CD8-positive, alpha-beta memory T cell (primary cell): ENCODE measurements at regions not wholly inside any gene's neighbourhood (a gene's known extent, or its start where the extent isn't known, plus 50 kb on each side); places are given as distances from the start of the nearest gene placed in this dataset.
A peak's percentile ranks its signal among the peaks of the same experiment; 100 is the strongest.

ENCODE experiments used
- CTCF ChIA-PET: fragments of 350-600 bp; sonication (Branson Sonifier 250); formaldehyde crosslinking; loops from one replicate; lab custom pipeline; 2021; ENCODE audit warnings: antibody characterized with exemption; lab: Charles Lee
- POLR2A ChIA-PET: fragments of 350-600 bp; sonication (Branson Sonifier 250); formaldehyde crosslinking; loops from one replicate; lab custom pipeline; 2021; ENCODE audit warnings: antibody characterized with exemption; lab: Charles Lee
- DNase-seq, 5 donors: peaks; one replicate each; pipeline versions ENCODE4 v3.0.0 to v3.0.0-alpha.2; 2020 to 2022; ENCODE audit warnings: mixed read lengths in 1 of 5
- H3K27ac ChIP-seq: one replicate; pipeline ENCODE4 v1.7.0; 2013; ENCODE audit warnings: low read depth, mild to moderate bottlenecking, low read length, moderate library complexity
- H3K27me3 ChIP-seq: 2 replicates; pipeline ENCODE4 v1.7.0; 2013; ENCODE audit warnings: low read length, mild to moderate bottlenecking; ENCODE audit not compliant: insufficient read depth, poor library complexity, severe bottlenecking
- H3K36me3 ChIP-seq: 2 replicates; pipeline ENCODE4 v1.7.0; 2013; ENCODE audit warnings: mild to moderate bottlenecking, low read length, moderate library complexity; ENCODE audit not compliant: insufficient read depth
- H3K4me1 ChIP-seq: 2 replicates; pipeline ENCODE4 v1.7.0; 2013; ENCODE audit warnings: mild to moderate bottlenecking, low read length, moderate library complexity; ENCODE audit not compliant: insufficient read depth
- H3K4me3 ChIP-seq: 2 replicates; pipeline ENCODE4 v1.7.0; 2013; ENCODE audit warnings: mild to moderate bottlenecking, low read length
- H3K9me3 ChIP-seq: 2 replicates; pipeline ENCODE4 v1.7.0; 2013; ENCODE audit warnings: mild to moderate bottlenecking, low read length
- H3K27ac Mint-ChIP-seq, 8 donors: one replicate each; pipeline ENCODE4 v1.8.0; 2020 to 2021; ENCODE audit warnings: mixed read lengths in 8 of 8, mild to moderate bottlenecking in 6 of 8, inconsistent platforms in 3 of 8, moderate library complexity in 3 of 8
- H3K27me3 Mint-ChIP-seq, 2 donors: one replicate each; pipeline ENCODE4 v1.8.0; 2020 to 2021; ENCODE audit warnings: mixed read lengths in 2 of 2, mild to moderate bottlenecking in 1 of 2, moderate library complexity in 1 of 2
- H3K36me3 Mint-ChIP-seq, 3 donors: one replicate each; pipeline ENCODE4 v1.8.0; 2020 to 2021; ENCODE audit warnings: mixed read lengths in 3 of 3, inconsistent platforms in 1 of 3, mild to moderate bottlenecking in 1 of 3
- H3K4me1 Mint-ChIP-seq, 3 donors: one replicate each; pipeline ENCODE4 v1.8.0; 2020 to 2021; ENCODE audit warnings: mixed read lengths in 3 of 3, inconsistent platforms in 1 of 3, mild to moderate bottlenecking in 1 of 3
- H3K4me3 Mint-ChIP-seq, 7 donors: one replicate each; pipeline ENCODE4 v1.8.0; 2020 to 2021; ENCODE audit warnings: mixed read lengths in 7 of 7, mild to moderate bottlenecking in 6 of 7, moderate library complexity in 4 of 7, inconsistent platforms in 2 of 7
- H3K9me3 Mint-ChIP-seq, 5 donors: one replicate each; pipeline ENCODE4 v1.8.0; 2020 to 2022; ENCODE audit warnings: mixed read lengths in 5 of 5, mild to moderate bottlenecking in 3 of 5, moderate library complexity in 2 of 5, inconsistent platforms in 1 of 5

DNA sequence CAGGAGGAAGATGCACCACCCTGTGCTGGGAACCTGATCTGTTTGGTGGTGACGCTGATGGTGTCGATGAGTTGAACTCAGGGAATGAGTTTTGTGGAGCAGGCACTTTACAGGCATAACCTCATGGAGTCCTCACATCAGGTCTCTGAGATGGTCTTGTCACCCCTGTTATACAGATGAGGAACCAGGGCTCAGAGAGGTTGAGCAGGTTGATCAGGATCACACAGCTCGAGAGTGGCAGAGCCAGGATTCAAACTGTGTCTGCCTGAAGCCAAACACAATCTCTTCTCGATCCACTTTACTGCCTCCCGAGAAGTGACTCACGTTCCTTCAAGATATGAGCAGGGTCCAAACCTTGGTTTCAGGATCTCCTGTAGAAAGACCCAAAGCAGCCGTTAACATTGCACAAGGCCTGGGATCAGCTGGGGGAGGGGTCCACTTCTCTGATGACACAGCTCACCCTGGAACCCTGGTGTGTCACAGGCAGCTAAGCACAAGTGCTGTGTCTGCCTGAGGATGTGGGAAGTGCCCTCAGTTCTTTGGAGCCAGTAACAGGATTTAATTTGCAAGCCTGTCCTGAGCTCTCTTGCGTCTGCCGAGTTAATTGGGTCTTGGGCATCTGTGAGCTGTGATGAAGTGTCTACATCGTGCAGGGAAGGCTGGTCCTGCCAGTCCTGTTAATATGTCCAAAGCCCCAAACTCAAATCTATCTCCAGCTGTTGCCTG, 65.4 kb upstream of the STUM start:
- peaks cover 24 to 47% of the 10 kb centered on the region in 2 donors for H3K27me3 Mint-ChIP-seq
- Histone ChIP-seq H3K27me3 (peaks cover 6% of the 10 kb centered on the region), H3K36me3 (no peaks in the 10 kb centered on the region), H3K27ac (no peak overlapping the region), H3K9me3 (no peaks in the 10 kb centered on the region), H3K4me1 (peaks cover 10% of the 10 kb centered on the region), H3K4me3 (no peak overlapping the region)
- no peaks in the 10 kb centered on the region for H3K9me3 Mint-ChIP-seq
- ChIA-PET CTCF (interaction anchor here (0.6 kb wide), 1 partner anchor 59 kb away, joined by 3 read pairs; no protein-coding TSS in a partner anchor), POLR2A (no interaction called here)
- H3K27ac Mint-ChIP-seq, result no peak overlapping the region
- peaks cover 8 to 17% (median 13%) of the 10 kb centered on the region in 3 donors for H3K4me1 Mint-ChIP-seq
- no peak for DNase-seq
- no peak overlapping the region for H3K4me3 Mint-ChIP-seq
- H3K36me3 Mint-ChIP-seq, result no peaks in the 10 kb centered on the region

DNA sequence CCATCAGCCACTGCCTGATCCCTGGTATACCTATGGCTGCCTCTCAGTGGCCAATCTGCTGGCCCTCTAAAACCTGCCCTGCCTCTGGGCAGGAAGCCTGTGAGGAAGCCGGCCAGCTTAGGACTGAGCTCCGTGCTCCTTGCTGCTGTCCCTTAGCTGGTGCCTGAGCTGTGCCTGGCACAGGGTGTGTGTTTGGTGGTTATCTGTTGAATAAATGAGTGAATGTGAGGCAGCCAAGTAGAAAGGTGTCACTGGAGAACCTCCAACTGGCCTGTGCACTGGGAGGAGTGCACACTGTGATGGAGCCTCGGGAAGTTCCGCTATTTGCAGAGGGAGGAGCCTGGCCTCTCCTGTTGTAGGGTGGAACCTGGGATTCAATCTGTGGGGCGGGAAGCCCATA, 63.4 kb upstream of the STUM start:
- Histone ChIP-seq H3K4me1 (peaks cover 10% of the 10 kb centered on the region), H3K36me3 (no peaks in the 10 kb centered on the region), H3K4me3 (no peak overlapping the region), H3K27me3 (peaks cover 6% of the 10 kb centered on the region), H3K27ac (no peak overlapping the region), H3K9me3 (no peaks in the 10 kb centered on the region)
- POLR2A ChIA-PET, result no interaction called here
- H3K27ac Mint-ChIP-seq, result no peak overlapping the region
- CTCF ChIA-PET, result no interaction called here
- peaks cover 26 to 61% of the 10 kb centered on the region in 2 donors for H3K27me3 Mint-ChIP-seq
- no peaks in the 10 kb centered on the region for H3K9me3 Mint-ChIP-seq
- no peak overlapping the region for H3K4me3 Mint-ChIP-seq
- H3K36me3 Mint-ChIP-seq, result no peaks in the 10 kb centered on the region
- peaks cover 8 to 17% (median 13%) of the 10 kb centered on the region in 3 donors for H3K4me1 Mint-ChIP-seq
- no peak for DNase-seq

DNA sequence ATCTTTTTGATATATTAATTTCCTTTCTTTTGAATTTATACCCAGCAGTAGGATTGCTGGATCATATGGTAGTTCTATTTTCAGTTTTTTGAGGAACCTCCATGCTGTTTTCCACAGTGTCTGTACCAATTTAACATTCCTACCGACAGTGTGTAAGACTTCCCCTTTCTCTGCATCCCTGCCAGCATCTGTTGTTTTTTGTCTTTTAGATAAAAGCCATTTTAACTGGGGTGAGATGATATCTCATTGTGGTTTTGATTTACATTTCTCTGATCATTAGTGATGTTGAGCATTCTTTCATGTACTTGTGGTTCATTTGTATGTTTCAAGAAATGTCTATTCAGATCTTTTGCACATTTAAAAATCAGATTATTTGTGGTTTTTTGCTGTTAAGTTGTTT, 62.4 kb upstream of the STUM start:
- POLR2A ChIA-PET, result no interaction called here
- H3K4me1 Mint-ChIP-seq, result peaks cover 8 to 17% (median 13%) of the 10 kb centered on the region in 3 donors
- H3K36me3 Mint-ChIP-seq, result no peaks in the 10 kb centered on the region
- Histone ChIP-seq H3K36me3 (no peaks in the 10 kb centered on the region), H3K9me3 (no peaks in the 10 kb centered on the region), H3K4me1 (peaks cover 10% of the 10 kb centered on the region), H3K27ac (no peak overlapping the region), H3K4me3 (no peak overlapping the region), H3K27me3 (peaks cover 6% of the 10 kb centered on the region)
- no peak overlapping the region for H3K27ac Mint-ChIP-seq
- CTCF ChIA-PET, result no interaction called here
- DNase-seq, result peak in 2 of 5 donors; percentile 8 to 40
- H3K9me3 Mint-ChIP-seq, result no peaks in the 10 kb centered on the region
- no peak overlapping the region for H3K4me3 Mint-ChIP-seq
- H3K27me3 Mint-ChIP-seq, result peaks cover 26 to 66% of the 10 kb centered on the region in 2 donors

DNA sequence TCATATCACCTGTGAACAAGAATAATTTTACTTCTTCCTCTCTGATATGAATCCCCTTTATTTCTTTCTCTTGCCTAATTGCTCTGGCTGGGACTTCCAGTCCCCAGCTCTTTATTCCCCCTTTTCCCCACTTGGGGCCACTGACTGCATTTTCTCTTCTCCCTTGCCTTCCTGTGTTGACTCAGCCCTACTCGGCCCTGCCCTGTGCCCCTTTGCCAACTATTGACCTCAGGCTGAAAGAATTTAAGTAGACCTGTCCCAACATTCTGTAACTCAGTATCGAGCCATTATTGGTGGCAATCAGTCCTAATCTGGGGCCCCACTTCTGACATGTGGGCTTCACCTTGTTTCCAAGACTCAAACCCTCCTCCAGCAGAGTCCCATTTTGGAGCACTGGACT, 60.6 kb upstream of the STUM start:
- Histone ChIP-seq H3K36me3 (no peaks in the 10 kb centered on the region), H3K27ac (no peak overlapping the region), H3K9me3 (no peaks in the 10 kb centered on the region), H3K4me1 (peaks cover 10% of the 10 kb centered on the region), H3K4me3 (no peak overlapping the region), H3K27me3 (peaks cover 6% of the 10 kb centered on the region)
- POLR2A ChIA-PET, result no interaction called here
- no peak for DNase-seq
- CTCF ChIA-PET, result no interaction called here
- Mint-ChIP-seq H3K36me3 (no peaks in the 10 kb centered on the region), H3K27ac (no peak overlapping the region), H3K4me1 (peaks cover 8 to 17% (median 13%) of the 10 kb centered on the region in 3 donors), H3K4me3 (no peak overlapping the region), H3K27me3 (peaks cover 19 to 51% of the 10 kb centered on the region in 2 donors), H3K9me3 (no peaks in the 10 kb centered on the region)

DNA sequence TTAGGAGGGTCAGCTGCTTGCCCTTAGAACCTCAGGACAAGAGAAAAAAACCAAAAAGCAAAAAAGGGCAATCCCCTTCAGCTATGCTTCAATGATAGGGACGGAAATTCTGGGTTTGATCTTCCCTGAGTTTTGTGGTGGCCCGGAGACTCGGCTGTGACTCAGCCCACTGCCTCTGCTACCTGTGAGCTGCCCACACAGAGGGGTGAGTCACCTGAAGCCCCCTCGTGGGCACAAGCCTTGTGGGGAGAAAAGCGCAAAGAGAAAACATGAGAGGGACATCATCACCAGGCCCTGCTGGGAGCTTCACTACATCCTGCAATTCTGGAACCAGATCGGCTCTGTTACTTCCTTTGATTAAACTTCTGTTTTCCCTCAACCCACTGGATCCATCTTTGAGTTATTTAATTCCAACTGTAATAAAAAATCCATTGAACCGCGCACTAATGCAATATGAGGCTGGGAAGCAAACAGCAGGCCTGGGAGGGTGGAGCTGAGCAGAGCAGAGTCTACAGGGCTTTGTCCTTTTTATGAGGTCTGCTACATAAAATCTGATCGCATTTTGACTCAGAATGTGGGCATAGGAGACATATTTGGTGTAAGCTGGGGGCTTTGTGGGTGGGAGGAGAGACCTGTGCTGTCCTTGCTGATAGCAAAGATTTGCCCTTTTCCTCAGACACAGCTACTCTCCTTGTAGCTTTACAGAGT, 58.7 kb upstream of the STUM start:
- H3K27ac Mint-ChIP-seq, result peak overlapping the region in 2 of 8 donors; percentile 52 to 70
- POLR2A ChIA-PET, result no interaction called here

DNA sequence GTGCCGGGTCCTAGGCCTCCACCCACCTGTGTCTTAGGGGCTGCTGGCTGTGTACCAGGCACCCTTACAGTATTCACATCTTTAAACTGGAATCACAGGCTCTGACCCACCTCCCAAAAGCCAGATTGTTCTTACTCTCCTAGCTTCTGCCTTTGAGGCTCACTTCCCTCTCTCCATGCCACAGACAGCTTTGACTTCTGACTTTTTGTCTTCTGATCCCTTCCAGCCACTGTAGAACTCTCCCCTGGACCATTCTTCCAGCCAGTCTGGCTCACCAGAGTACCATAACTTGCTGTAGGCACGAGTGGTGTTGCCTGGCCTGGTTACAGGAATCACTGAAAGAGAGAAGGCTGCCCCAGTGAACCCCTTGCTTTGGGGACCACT, 58.1 kb upstream of the STUM start:
- Histone ChIP-seq H3K27me3 (no peaks in the 10 kb centered on the region), H3K4me1 (peaks cover 10% of the 10 kb centered on the region), H3K36me3 (no peaks in the 10 kb centered on the region), H3K4me3 (no peak overlapping the region), H3K9me3 (no peaks in the 10 kb centered on the region), H3K27ac (no peak overlapping the region)
- H3K27me3 Mint-ChIP-seq, result peaks cover 7 to 34% of the 10 kb centered on the region in 2 donors
- H3K36me3 Mint-ChIP-seq, result no peaks in the 10 kb centered on the region
- ChIA-PET POLR2A (no interaction called here), CTCF (interaction anchor here (0.9 to 1.4 kb wide), 3 partner anchors 18 to 118 kb away, joined by 3 to 4 read pairs (median 3); no protein-coding TSS in a partner anchor)
- peak overlapping the region in 1 of 8 donors; percentile 52 for H3K27ac Mint-ChIP-seq
- H3K4me1 Mint-ChIP-seq, result peaks cover 8 to 17% (median 13%) of the 10 kb centered on the region in 3 donors
- no peak for DNase-seq
- no peaks in the 10 kb centered on the region for H3K9me3 Mint-ChIP-seq
- no peak overlapping the region for H3K4me3 Mint-ChIP-seq

More for the DNA sequence above, 58.7 kb upstream of the STUM start:
- Mint-ChIP-seq H3K4me1 (peaks cover 8 to 17% (median 13%) of the 10 kb centered on the region in 3 donors), H3K4me3 (no peak overlapping the region), H3K36me3 (no peaks in the 10 kb centered on the region), H3K9me3 (no peaks in the 10 kb centered on the region), H3K27me3 (peaks cover 10 to 36% of the 10 kb centered on the region in 2 donors)
- Histone ChIP-seq H3K27ac (no peak overlapping the region), H3K4me3 (no peak overlapping the region), H3K36me3 (no peaks in the 10 kb centered on the region), H3K9me3 (no peaks in the 10 kb centered on the region), H3K27me3 (no peaks in the 10 kb centered on the region), H3K4me1 (peaks cover 10% of the 10 kb centered on the region)
- no peak for DNase-seq
- CTCF ChIA-PET, result interaction anchor here (1.4 kb wide), 1 partner anchor 33 kb away, joined by 4 read pairs; no protein-coding TSS in a partner anchor

DNA sequence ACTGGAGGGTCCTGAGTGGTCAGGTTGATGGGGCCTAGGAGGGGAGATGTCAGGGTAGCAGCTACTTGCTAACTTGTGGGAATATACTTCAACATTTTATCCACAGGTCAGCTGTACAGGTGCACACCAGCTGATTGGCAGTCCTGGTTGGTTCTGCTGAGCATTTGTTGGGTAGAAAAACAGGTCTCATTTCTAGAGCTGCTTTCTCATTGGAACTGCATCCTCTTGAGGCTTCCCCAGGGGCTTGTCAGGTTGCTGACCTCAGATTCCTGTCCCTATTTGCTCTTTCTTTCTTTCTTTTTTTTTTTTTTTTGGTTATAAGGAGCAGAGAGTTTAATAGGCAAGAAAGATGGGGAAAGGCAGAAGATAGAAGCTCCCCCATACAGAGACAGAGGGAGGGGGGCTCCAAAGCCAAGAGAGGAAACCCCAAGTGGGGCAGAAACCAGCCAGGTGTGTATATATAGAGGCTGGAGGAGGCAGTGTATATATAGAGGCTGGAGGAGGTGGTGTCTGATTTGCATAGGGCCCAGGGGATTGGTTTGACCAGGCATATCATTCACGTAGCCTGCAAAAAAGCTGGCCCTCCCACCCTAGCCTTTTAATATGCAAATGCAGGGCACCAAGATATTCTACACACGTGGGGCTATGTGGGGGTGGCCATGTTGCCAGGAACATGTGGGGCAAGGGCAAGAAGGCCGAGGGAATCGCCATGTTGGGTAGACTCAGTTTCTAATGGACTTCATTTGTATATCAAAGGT, 57.3 kb upstream of the STUM start:
- Mint-ChIP-seq H3K9me3 (no peaks in the 10 kb centered on the region), H3K4me1 (peaks cover 5 to 9% (median 6%) of the 10 kb centered on the region in 3 donors), H3K4me3 (no peak overlapping the region), H3K27me3 (peaks cover 6 to 26% of the 10 kb centered on the region in 2 donors), H3K36me3 (no peaks in the 10 kb centered on the region), H3K27ac (no peak overlapping the region)
- ChIA-PET CTCF (interaction anchor here (0.9 to 1.1 kb wide), 3 partner anchors 9 to 117 kb away, joined by 3 read pairs; no protein-coding TSS in a partner anchor), POLR2A (no interaction called here)
- DNase-seq, result no peak
- H3K9me3 ChIP-seq, result no peaks in the 10 kb centered on the region
- H3K27me3 ChIP-seq, result no peaks in the 10 kb centered on the region
- no peak overlapping the region for H3K27ac ChIP-seq
- no peaks in the 10 kb centered on the region for H3K36me3 ChIP-seq
- no peak overlapping the region for H3K4me3 ChIP-seq
- H3K4me1 ChIP-seq, result peaks cover 4% of the 10 kb centered on the region
